ENCODE measurements at regions not wholly inside any gene's neighbourhood (a gene's known extent, or its start where the extent isn't known, plus 50 kb on each side); places are given as distances from the start of the nearest gene placed in this dataset.

GRCh38 chr17:5699814-5700213 is 115.5 kb upstream of the NLRP1 start:
- Mint-ChIP-seq H3K36me3 (ENCODE audit: unreplicated experiment) (peaks cover 8% of the 10 kb centered on the region), H3K9me3 (ENCODE audit: unreplicated experiment) (peaks cover 2% of the 10 kb centered on the region), H3K27me3 (ENCODE audit: unreplicated experiment) (peaks cover 3% of the 10 kb centered on the region), H3K4me3 (ENCODE audit: unreplicated experiment) (no peak overlapping the region), H3K27ac (ENCODE audit: unreplicated experiment) (no peak overlapping the region), H3K4me1 (ENCODE audit: low read depth, unreplicated experiment) (peaks cover 24% of the 10 kb centered on the region)
- TF ChIP-seq, protein P1, sequence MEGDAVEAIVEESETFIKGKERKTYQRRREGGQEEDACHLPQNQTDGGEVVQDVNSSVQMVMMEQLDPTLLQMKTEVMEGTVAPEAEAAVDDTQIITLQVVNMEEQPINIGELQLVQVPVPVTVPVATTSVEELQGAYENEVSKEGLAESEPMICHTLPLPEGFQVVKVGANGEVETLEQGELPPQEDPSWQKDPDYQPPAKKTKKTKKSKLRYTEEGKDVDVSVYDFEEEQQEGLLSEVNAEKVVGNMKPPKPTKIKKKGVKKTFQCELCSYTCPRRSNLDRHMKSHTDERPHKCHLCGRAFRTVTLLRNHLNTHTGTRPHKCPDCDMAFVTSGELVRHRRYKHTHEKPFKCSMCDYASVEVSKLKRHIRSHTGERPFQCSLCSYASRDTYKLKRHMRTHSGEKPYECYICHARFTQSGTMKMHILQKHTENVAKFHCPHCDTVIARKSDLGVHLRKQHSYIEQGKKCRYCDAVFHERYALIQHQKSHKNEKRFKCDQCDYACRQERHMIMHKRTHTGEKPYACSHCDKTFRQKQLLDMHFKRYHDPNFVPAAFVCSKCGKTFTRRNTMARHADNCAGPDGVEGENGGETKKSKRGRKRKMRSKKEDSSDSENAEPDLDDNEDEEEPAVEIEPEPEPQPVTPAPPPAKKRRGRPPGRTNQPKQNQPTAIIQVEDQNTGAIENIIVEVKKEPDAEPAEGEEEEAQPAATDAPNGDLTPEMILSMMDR (IDR thresholded peaks at IDR 0.05; ENCODE audit: partially characterized antibody, unreplicated experiment) = no peak
- no peak for DNase-seq

GRCh38 chr17:5700745-5701144 is 116.4 kb upstream of the NLRP1 start:
- Mint-ChIP-seq H3K9me3 (ENCODE audit: unreplicated experiment) (peaks cover 2% of the 10 kb centered on the region), H3K4me1 (ENCODE audit: low read depth, unreplicated experiment) (peaks cover 17% of the 10 kb centered on the region), H3K4me3 (ENCODE audit: unreplicated experiment) (no peak overlapping the region), H3K27ac (ENCODE audit: unreplicated experiment) (no peak overlapping the region), H3K27me3 (ENCODE audit: unreplicated experiment) (peaks cover 5% of the 10 kb centered on the region), H3K36me3 (ENCODE audit: unreplicated experiment) (peaks cover 8% of the 10 kb centered on the region)
- DNase-seq = no peak
- TF ChIP-seq, protein P1 (IDR thresholded peaks at IDR 0.05; ENCODE audit: partially characterized antibody, unreplicated experiment) = no peak

- peaks cover 20% of the 10 kb centered on the region for H3K4me1 Mint-ChIP-seq (ENCODE audit: low read depth, unreplicated experiment)
- H3K27ac Mint-ChIP-seq (ENCODE audit: unreplicated experiment) = no peak overlapping the region
- H3K27me3 Mint-ChIP-seq (ENCODE audit: unreplicated experiment) = peaks cover 5% of the 10 kb centered on the region
Observed at GRCh38 chr17:5701381-5701780, 117.1 kb upstream of the NLRP1 start.

GRCh38 chr17:5702951-5703510 is 118.7 kb upstream of the NLRP1 start:
- Mint-ChIP-seq H3K27me3 (ENCODE audit: unreplicated experiment) (peaks cover 8% of the 10 kb centered on the region), H3K9me3 (ENCODE audit: unreplicated experiment) (peaks cover 5% of the 10 kb centered on the region), H3K4me1 (ENCODE audit: low read depth, unreplicated experiment) (peaks cover 30% of the 10 kb centered on the region), H3K36me3 (ENCODE audit: unreplicated experiment) (peaks cover 8% of the 10 kb centered on the region), H3K27ac (ENCODE audit: unreplicated experiment) (no peak overlapping the region), H3K4me3 (ENCODE audit: unreplicated experiment) (no peak overlapping the region)
- DNase-seq = no peak
- TF ChIP-seq, protein P1 (IDR thresholded peaks at IDR 0.05; ENCODE audit: partially characterized antibody, unreplicated experiment) = no peak

More at GRCh38 chr17:5701381-5701780, 117.1 kb upstream of the NLRP1 start:
- H3K4me3 Mint-ChIP-seq (ENCODE audit: unreplicated experiment) = no peak overlapping the region
- TF ChIP-seq, protein P1 (IDR thresholded peaks at IDR 0.05; ENCODE audit: partially characterized antibody, unreplicated experiment) = no peak
- peaks cover 8% of the 10 kb centered on the region for H3K36me3 Mint-ChIP-seq (ENCODE audit: unreplicated experiment)
- DNase-seq = no peak
- peaks cover 4% of the 10 kb centered on the region for H3K9me3 Mint-ChIP-seq (ENCODE audit: unreplicated experiment)

GRCh38 chr17:5703736-5704135 is 119.4 kb upstream of the NLRP1 start:
- TF ChIP-seq, protein P1 (IDR thresholded peaks at IDR 0.05; ENCODE audit: partially characterized antibody, unreplicated experiment) = no peak
- H3K4me1 Mint-ChIP-seq (ENCODE audit: low read depth, unreplicated experiment) = peaks cover 28% of the 10 kb centered on the region
- H3K36me3 Mint-ChIP-seq (ENCODE audit: unreplicated experiment) = peaks cover 5% of the 10 kb centered on the region
- H3K4me3 Mint-ChIP-seq (ENCODE audit: unreplicated experiment) = no peak overlapping the region
- no peak overlapping the region for H3K27ac Mint-ChIP-seq (ENCODE audit: unreplicated experiment)
- H3K9me3 Mint-ChIP-seq (ENCODE audit: unreplicated experiment) = peaks cover 5% of the 10 kb centered on the region
- H3K27me3 Mint-ChIP-seq (ENCODE audit: unreplicated experiment) = peaks cover 8% of the 10 kb centered on the region
- DNase-seq = no peak
